T-cell (primary cell): ENCODE measurements at regions not wholly inside any gene's neighbourhood (a gene's known extent, or its start where the extent isn't known, plus 50 kb on each side); places are given as distances from the start of the nearest gene placed in this dataset.

Experiments
- ATAC-seq, 4 experiments: fragments of 200-7000 bp in 3 of 4; fragments of 150-1000 bp in 1 of 4; cut with Tn5 transposase; replicated peaks in 1 of 4; 1 replicate in 3 of 4; 2 replicates in 1 of 4; pipeline ENCODE4 v1.10.0; 2021; ENCODE audit warnings: moderate library complexity in 3 of 4, mild to moderate bottlenecking in 2 of 4, moderate number of reproducible peaks in 1 of 4
- CTCF ChIA-PET, 2 donors: fragments of 300-600 bp; sonication (Branson Sonifier 250); formaldehyde crosslinking; loops; one replicate each; lab custom pipeline; 2022; ENCODE audit warnings: antibody characterized with exemption in 2 of 2; lab: Charles Lee
- POLR2A ChIA-PET, 2 donors: fragments of 300-600 bp; sonication (Branson Sonifier 250); formaldehyde crosslinking; loops; one replicate each; lab custom pipeline; 2022; ENCODE audit warnings: antibody characterized with exemption in 2 of 2; lab: Charles Lee
- DNase-seq, 35 experiments: peaks; one replicate each; pipeline versions ENCODE4 v3.0.0 to v3.0.0-alpha.2; 2013 to 2023
- H3K27ac ChIP-seq: one replicate; pipeline ENCODE4 v1.5.1; 2013; ENCODE audit warnings: low read length
- H3K27me3 ChIP-seq, 2 experiments: replicated peaks in 1 of 2; 1 replicate in 1 of 2; 2 replicates in 1 of 2; pipeline versions ENCODE4 v1.6.1 to v1.7.0; 2013; ENCODE audit warnings: low read length in 1 of 2, mixed read lengths in 1 of 2; ENCODE audit not compliant: control insufficient read depth in 2 of 2, insufficient read depth in 2 of 2; ENCODE audit errors: extremely low read depth in 1 of 2
- H3K36me3 ChIP-seq, 2 donors: 1 replicate in 1 of 2; 2 replicates in 1 of 2; pipeline versions ENCODE4 v1.6.1 to v1.7.0; 2013; ENCODE audit warnings: low read length in 1 of 2; ENCODE audit not compliant: control insufficient read depth in 2 of 2, insufficient read depth in 1 of 2; ENCODE audit errors: extremely low read depth in 1 of 2
- H3K4me1 ChIP-seq, 2 experiments: 1 replicate in 1 of 2; 2 replicates in 1 of 2; pipeline versions ENCODE4 v1.6.1 to v1.7.0; 2013; ENCODE audit warnings: low read length in 2 of 2, mixed read lengths in 1 of 2; ENCODE audit not compliant: insufficient read depth in 2 of 2, control insufficient read depth in 1 of 2; ENCODE audit errors: extremely low read depth in 1 of 2
- H3K4me3 ChIP-seq, 2 donors: 1 replicate in 1 of 2; 2 replicates in 1 of 2; pipeline versions ENCODE4 v1.5.1 to v1.7.0; 2013; ENCODE audit warnings: mild to moderate bottlenecking in 2 of 2, low read length in 1 of 2, moderate library complexity in 1 of 2; ENCODE audit not compliant: control insufficient read depth in 1 of 2; ENCODE audit errors: extremely low read depth in 1 of 2
- H3K9me3 ChIP-seq: 2 replicates; pipeline ENCODE4 v1.7.0; 2013
- H3K27ac Mint-ChIP-seq, 2 donors: one replicate each; pipeline ENCODE4 v1.8.0; 2020 to 2021; ENCODE audit warnings: mild to moderate bottlenecking in 2 of 2, mixed read lengths in 2 of 2
- H3K27me3 Mint-ChIP-seq, 2 donors: one replicate each; pipeline ENCODE4 v1.8.0; 2021 to 2022; ENCODE audit warnings: mixed read lengths in 2 of 2
- H3K36me3 Mint-ChIP-seq: one replicate; pipeline ENCODE4 v1.8.0; 2021; ENCODE audit warnings: mixed read lengths
- H3K4me1 Mint-ChIP-seq, 3 donors: one replicate each; pipeline ENCODE4 v1.8.0; 2020 to 2022; ENCODE audit warnings: mixed read lengths in 3 of 3, mild to moderate bottlenecking in 1 of 3
- H3K4me3 Mint-ChIP-seq, 3 donors: one replicate each; pipeline ENCODE4 v1.8.0; 2020 to 2022; ENCODE audit warnings: mild to moderate bottlenecking in 3 of 3, mixed read lengths in 3 of 3, moderate library complexity in 3 of 3
- H3K9me3 Mint-ChIP-seq, 3 donors: one replicate each; pipeline ENCODE4 v1.8.0; 2020 to 2022; ENCODE audit warnings: mixed read lengths in 3 of 3
- WGBS: methylation state at CpG from one replicate; pipeline ENCODE4 v1.1.5; 2013; ENCODE audit warnings: missing lambda C conversion rate; ENCODE audit not compliant: insufficient coverage; 5-methylcytosine and 5-hydroxymethylcytosine counted together

GRCh38 chr14:71583194-71583593 is 349.0 kb upstream of the RGS6 start:
- no peaks in the 10 kb centered on the region for H3K36me3 ChIP-seq
- Mint-ChIP-seq H3K9me3 (no peaks in the 10 kb centered on the region), H3K27me3 (no peaks in the 10 kb centered on the region), H3K36me3 (peaks cover 27% of the 10 kb centered on the region), H3K27ac (no peak overlapping the region), H3K4me3 (no peak overlapping the region), H3K4me1 (peaks cover 5 to 35% (median 21%) of the 10 kb centered on the region in 3 donors)
- no peak overlapping the region for H3K4me3 ChIP-seq
- WGBS = no CpG with 5 or more reads among the region's 2 CpGs
- ChIA-PET CTCF (no interaction called here), POLR2A (no interaction called here)
- ATAC-seq (no peak), DNase-seq (no peak)
- no peaks in the 10 kb centered on the region for H3K9me3 ChIP-seq
- H3K27ac ChIP-seq = no peak overlapping the region
- peaks cover 0 to 5% of the 10 kb centered on the region in 2 experiments for H3K4me1 ChIP-seq
- no peaks in the 10 kb centered on the region for H3K27me3 ChIP-seq

GRCh38 chr14:71583705-71584104 is 348.5 kb upstream of the RGS6 start:
- DNase-seq = no peak
- Mint-ChIP-seq H3K27me3 (no peaks in the 10 kb centered on the region), H3K9me3 (no peaks in the 10 kb centered on the region), H3K27ac (no peak overlapping the region), H3K4me3 (no peak overlapping the region), H3K36me3 (peaks cover 27% of the 10 kb centered on the region), H3K4me1 (peaks cover 9 to 32% (median 21%) of the 10 kb centered on the region in 3 donors)
- CTCF ChIA-PET = no interaction called here
- Histone ChIP-seq H3K36me3 (no peaks in the 10 kb centered on the region), H3K4me3 (no peak overlapping the region), H3K27ac (no peak overlapping the region), H3K4me1 (peaks cover 0 to 5% of the 10 kb centered on the region in 2 experiments), H3K27me3 (no peaks in the 10 kb centered on the region), H3K9me3 (no peaks in the 10 kb centered on the region)
- POLR2A ChIA-PET = no interaction called here
- ATAC-seq = no peak

DNA sequence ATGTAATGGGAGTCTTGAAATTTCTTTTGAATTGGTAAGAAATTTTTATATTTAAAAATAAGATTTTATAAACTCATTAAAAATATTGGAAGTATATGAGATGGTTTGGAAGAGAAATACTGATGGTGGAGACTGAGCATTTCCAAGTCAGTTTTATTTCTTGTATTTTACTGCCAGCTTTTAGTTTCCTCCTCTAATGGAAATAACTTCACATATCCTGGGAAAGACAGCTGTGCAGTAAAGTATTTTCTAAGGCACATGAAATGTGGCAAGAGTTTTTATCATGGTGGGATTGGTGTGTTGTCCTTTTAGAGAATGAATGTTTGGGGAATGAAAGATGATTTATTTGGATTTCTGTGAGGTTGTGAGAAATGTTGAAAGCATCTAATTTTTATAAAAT is 346.9 kb upstream of the RGS6 start:
- Mint-ChIP-seq H3K27me3 (no peaks in the 10 kb centered on the region), H3K4me3 (no peak overlapping the region), H3K36me3 (peaks cover 32% of the 10 kb centered on the region), H3K27ac (no peak overlapping the region), H3K9me3 (no peaks in the 10 kb centered on the region), H3K4me1 (peaks cover 18 to 38% (median 25%) of the 10 kb centered on the region in 3 donors)
- DNase-seq (no peak), ATAC-seq (no peak)
- Histone ChIP-seq H3K9me3 (no peaks in the 10 kb centered on the region), H3K27ac (no peak overlapping the region), H3K4me1 (peaks cover 0 to 7% of the 10 kb centered on the region in 2 experiments), H3K36me3 (no peaks in the 10 kb centered on the region), H3K4me3 (no peak overlapping the region), H3K27me3 (no peaks in the 10 kb centered on the region)
- CTCF ChIA-PET = interaction anchor here in 1 of 2 donors (0.5 kb wide), 1 partner anchor 741 kb away, joined by 3 read pairs; no protein-coding TSS in a partner anchor
- POLR2A ChIA-PET = interaction anchor here in 1 of 2 donors (0.8 kb wide), 1 partner anchor 30 kb away, joined by 3 read pairs; no protein-coding TSS in a partner anchor

GRCh38 chr14:71586131-71586897 is 345.9 kb upstream of the RGS6 start:
- H3K27me3 Mint-ChIP-seq = no peaks in the 10 kb centered on the region
- no peak overlapping the region for H3K4me3 Mint-ChIP-seq
- Histone ChIP-seq H3K9me3 (no peaks in the 10 kb centered on the region), H3K4me3 (no peak overlapping the region), H3K36me3 (no peaks in the 10 kb centered on the region), H3K27me3 (no peaks in the 10 kb centered on the region), H3K27ac (no peak overlapping the region), H3K4me1 (peaks cover 0 to 7% of the 10 kb centered on the region in 2 experiments)
- no peak for ATAC-seq
- CTCF ChIA-PET = interaction anchor here in 1 of 2 donors (0.5 kb wide), 1 partner anchor 23 kb away, joined by 4 read pairs; no protein-coding TSS in a partner anchor
- 80% methylated on average over 13 of the region's 14 CpGs for WGBS
- H3K36me3 Mint-ChIP-seq = peaks cover 32% of the 10 kb centered on the region
- DNase-seq = no peak
- POLR2A ChIA-PET = interaction anchor here in 1 of 2 donors (0.8 kb wide), 1 partner anchor 31 kb away, joined by 3 read pairs; no protein-coding TSS in a partner anchor
- no peaks in the 10 kb centered on the region for H3K9me3 Mint-ChIP-seq
- H3K27ac Mint-ChIP-seq = no peak overlapping the region
- peaks cover 21 to 38% (median 27%) of the 10 kb centered on the region in 3 donors for H3K4me1 Mint-ChIP-seq

- WGBS = 31% methylated on average over 1 of the region's 9 CpGs
- POLR2A ChIA-PET = no interaction called here
- Histone ChIP-seq H3K4me3 (no peak overlapping the region), H3K36me3 (no peaks in the 10 kb centered on the region), H3K27me3 (no peaks in the 10 kb centered on the region), H3K9me3 (no peaks in the 10 kb centered on the region), H3K4me1 (peaks cover 7 to 14% of the 10 kb centered on the region in 2 experiments), H3K27ac (no peak overlapping the region)
- Mint-ChIP-seq H3K27me3 (no peaks in the 10 kb centered on the region), H3K4me1 (peaks cover 30 to 38% (median 30%) of the 10 kb centered on the region in 3 donors), H3K4me3 (no peak overlapping the region), H3K9me3 (no peaks in the 10 kb centered on the region), H3K27ac (no peak overlapping the region), H3K36me3 (peaks cover 32% of the 10 kb centered on the region)
- DNase-seq (no peak), ATAC-seq (no peak)
- CTCF ChIA-PET = no interaction called here
Measured at GRCh38 chr14:71588028-71588427, 344.2 kb upstream of the RGS6 start.

DNA sequence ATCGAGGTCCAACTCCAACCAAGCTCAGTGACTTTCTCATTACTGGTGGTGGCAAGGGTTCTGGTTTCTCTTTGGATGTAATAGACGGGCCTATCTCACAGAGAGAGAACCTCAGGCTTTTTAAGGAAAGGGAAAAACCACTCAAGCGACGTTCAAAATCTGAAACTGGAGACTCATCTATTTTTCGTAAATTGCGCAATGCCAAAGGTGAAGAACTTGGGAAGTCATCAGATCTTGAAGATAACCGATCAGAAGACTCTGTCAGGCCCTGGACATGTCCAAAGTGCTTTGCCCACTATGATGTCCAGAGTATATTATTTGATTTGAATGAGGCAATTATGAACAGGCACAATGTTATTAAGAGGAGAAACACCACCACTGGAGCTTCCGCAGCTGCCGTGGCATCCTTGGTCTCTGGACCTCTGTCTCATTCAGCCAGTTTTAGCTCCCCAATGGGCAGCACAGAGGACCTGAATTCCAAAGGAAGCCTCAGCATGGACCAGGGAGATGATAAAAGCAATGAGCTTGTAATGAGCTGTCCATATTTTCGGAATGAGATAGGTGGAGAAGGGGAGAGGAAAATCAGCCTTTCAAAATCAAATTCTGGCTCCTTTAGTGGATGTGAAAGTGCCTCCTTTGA is 343.5 kb upstream of the RGS6 start:
- no peaks in the 10 kb centered on the region for H3K9me3 Mint-ChIP-seq
- Histone ChIP-seq H3K4me3 (no peak overlapping the region), H3K4me1 (peaks cover 7 to 16% of the 10 kb centered on the region in 2 experiments), H3K36me3 (no peaks in the 10 kb centered on the region), H3K27me3 (no peaks in the 10 kb centered on the region), H3K9me3 (no peaks in the 10 kb centered on the region), H3K27ac (no peak overlapping the region)
- WGBS = 96% methylated on average over 7 of the region's 10 CpGs
- H3K4me3 Mint-ChIP-seq = no peak overlapping the region
- CTCF ChIA-PET = no interaction called here
- peaks cover 31% of the 10 kb centered on the region for H3K36me3 Mint-ChIP-seq
- peak overlapping the region in 1 of 2 donors; percentile 44 for H3K27ac Mint-ChIP-seq
- DNase-seq (no peak), ATAC-seq (no peak)
- H3K27me3 Mint-ChIP-seq = no peaks in the 10 kb centered on the region
- H3K4me1 Mint-ChIP-seq = peaks cover 30 to 40% (median 33%) of the 10 kb centered on the region in 3 donors
- POLR2A ChIA-PET = interaction anchor here in 1 of 2 donors (0.6 kb wide), 1 partner anchor 88 kb away, joined by 3 read pairs; no protein-coding TSS in a partner anchor
